GM23338 (cell line): ENCODE measurements at regions not wholly inside any gene's neighbourhood (a gene's known extent, or its start where the extent isn't known, plus 50 kb on each side); places are given as distances from the start of the nearest gene placed in this dataset.

Experiments used
- CREB1 ChIP-seq: fragments of 250-450 bp; sonication (Bioruptor Pico); IDR thresholded peaks from 2 replicates; pipeline ENCODE4 v1.5.0; 2020; ENCODE audit warnings: low read depth, mild to moderate bottlenecking, moderate library complexity
- POLR2AphosphoS5 ChIP-seq: IDR thresholded peaks from 2 replicates; pipeline ENCODE4 v1.6.1; 2016; ENCODE audit warnings: antibody characterized with exemption, low read depth
- STAT1 ChIP-seq: IDR thresholded peaks from one replicate; pipeline ENCODE4 v1.6.1; 2016; ENCODE audit warnings: antibody characterized with exemption; ENCODE audit not compliant: unreplicated experiment
- ZNF114 ChIP-seq: fragments of 250-450 bp; sonication (Bioruptor Pico); IDR thresholded peaks from 2 replicates; pipeline ENCODE4 v1.5.0; 2020; ENCODE audit warnings: mild to moderate bottlenecking, moderate library complexity
- ZNF331 ChIP-seq: fragments of 250-450 bp; sonication (Bioruptor Pico); IDR thresholded peaks from 2 replicates; pipeline ENCODE4 v1.5.0; 2020; ENCODE audit warnings: low read depth, mild to moderate bottlenecking, moderate library complexity
- TF ChIP-seq, protein P1 (sequence below): fragments of 250-450 bp; sonication (Bioruptor Pico); IDR thresholded peaks from 2 replicates; pipeline ENCODE4 v1.5.0; 2020; ENCODE audit warnings: mild to moderate bottlenecking, moderate library complexity
- TF ChIP-seq, protein P2 (sequence below): IDR thresholded peaks from one replicate; pipeline ENCODE4 v1.6.1; 2018; ENCODE audit warnings: antibody characterized with exemption; ENCODE audit not compliant: unreplicated experiment
- TF ChIP-seq, protein P3 (sequence below): IDR thresholded peaks from 2 replicates; pipeline ENCODE4 v1.6.1; 2016; ENCODE audit warnings: antibody characterized with exemption

- TF ChIP-seq, protein P1, sequence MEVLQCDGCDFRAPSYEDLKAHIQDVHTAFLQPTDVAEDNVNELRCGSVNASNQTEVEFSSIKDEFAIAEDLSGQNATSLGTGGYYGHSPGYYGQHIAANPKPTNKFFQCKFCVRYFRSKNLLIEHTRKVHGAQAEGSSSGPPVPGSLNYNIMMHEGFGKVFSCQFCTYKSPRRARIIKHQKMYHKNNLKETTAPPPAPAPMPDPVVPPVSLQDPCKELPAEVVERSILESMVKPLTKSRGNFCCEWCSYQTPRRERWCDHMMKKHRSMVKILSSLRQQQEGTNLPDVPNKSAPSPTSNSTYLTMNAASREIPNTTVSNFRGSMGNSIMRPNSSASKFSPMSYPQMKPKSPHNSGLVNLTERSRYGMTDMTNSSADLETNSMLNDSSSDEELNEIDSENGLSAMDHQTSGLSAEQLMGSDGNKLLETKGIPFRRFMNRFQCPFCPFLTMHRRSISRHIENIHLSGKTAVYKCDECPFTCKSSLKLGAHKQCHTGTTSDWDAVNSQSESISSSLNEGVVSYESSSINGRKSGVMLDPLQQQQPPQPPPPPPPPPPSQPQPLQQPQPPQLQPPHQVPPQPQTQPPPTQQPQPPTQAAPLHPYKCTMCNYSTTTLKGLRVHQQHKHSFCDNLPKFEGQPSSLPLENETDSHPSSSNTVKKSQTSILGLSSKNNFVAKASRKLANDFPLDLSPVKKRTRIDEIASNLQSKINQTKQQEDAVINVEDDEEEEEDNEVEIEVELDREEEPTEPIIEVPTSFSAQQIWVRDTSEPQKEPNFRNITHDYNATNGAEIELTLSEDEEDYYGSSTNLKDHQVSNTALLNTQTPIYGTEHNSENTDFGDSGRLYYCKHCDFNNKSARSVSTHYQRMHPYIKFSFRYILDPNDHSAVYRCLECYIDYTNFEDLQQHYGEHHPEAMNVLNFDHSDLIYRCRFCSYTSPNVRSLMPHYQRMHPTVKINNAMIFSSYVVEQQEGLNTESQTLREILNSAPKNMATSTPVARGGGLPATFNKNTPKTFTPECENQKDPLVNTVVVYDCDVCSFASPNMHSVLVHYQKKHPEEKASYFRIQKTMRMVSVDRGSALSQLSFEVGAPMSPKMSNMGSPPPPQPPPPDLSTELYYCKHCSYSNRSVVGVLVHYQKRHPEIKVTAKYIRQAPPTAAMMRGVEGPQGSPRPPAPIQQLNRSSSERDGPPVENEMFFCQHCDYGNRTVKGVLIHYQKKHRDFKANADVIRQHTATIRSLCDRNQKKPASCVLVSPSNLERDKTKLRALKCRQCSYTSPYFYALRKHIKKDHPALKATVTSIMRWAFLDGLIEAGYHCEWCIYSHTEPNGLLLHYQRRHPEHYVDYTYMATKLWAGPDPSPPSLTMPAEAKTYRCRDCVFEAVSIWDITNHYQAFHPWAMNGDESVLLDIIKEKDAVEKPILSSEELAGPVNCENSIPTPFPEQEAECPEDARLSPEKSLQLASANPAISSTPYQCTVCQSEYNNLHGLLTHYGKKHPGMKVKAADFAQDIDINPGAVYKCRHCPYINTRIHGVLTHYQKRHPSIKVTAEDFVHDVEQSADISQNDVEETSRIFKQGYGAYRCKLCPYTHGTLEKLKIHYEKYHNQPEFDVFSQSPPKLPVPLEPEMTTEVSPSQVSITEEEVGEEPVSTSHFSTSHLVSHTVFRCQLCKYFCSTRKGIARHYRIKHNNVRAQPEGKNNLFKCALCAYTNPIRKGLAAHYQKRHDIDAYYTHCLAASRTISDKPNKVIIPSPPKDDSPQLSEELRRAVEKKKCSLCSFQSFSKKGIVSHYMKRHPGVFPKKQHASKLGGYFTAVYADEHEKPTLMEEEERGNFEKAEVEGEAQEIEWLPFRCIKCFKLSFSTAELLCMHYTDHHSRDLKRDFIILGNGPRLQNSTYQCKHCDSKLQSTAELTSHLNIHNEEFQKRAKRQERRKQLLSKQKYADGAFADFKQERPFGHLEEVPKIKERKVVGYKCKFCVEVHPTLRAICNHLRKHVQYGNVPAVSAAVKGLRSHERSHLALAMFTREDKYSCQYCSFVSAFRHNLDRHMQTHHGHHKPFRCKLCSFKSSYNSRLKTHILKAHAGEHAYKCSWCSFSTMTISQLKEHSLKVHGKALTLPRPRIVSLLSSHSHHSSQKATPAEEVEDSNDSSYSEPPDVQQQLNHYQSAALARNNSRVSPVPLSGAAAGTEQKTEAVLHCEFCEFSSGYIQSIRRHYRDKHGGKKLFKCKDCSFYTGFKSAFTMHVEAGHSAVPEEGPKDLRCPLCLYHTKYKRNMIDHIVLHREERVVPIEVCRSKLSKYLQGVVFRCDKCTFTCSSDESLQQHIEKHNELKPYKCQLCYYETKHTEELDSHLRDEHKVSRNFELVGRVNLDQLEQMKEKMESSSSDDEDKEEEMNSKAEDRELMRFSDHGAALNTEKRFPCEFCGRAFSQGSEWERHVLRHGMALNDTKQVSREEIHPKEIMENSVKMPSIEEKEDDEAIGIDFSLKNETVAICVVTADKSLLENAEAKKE (CRISPR knock-in tag) = no peak
- TF ChIP-seq CREB1 (no peak), ZNF331 (no peak), STAT1 (no peak), ZNF114 (CRISPR knock-in tag) (no peak), POLR2AphosphoS5 (no peak)
- TF ChIP-seq, protein P2, sequence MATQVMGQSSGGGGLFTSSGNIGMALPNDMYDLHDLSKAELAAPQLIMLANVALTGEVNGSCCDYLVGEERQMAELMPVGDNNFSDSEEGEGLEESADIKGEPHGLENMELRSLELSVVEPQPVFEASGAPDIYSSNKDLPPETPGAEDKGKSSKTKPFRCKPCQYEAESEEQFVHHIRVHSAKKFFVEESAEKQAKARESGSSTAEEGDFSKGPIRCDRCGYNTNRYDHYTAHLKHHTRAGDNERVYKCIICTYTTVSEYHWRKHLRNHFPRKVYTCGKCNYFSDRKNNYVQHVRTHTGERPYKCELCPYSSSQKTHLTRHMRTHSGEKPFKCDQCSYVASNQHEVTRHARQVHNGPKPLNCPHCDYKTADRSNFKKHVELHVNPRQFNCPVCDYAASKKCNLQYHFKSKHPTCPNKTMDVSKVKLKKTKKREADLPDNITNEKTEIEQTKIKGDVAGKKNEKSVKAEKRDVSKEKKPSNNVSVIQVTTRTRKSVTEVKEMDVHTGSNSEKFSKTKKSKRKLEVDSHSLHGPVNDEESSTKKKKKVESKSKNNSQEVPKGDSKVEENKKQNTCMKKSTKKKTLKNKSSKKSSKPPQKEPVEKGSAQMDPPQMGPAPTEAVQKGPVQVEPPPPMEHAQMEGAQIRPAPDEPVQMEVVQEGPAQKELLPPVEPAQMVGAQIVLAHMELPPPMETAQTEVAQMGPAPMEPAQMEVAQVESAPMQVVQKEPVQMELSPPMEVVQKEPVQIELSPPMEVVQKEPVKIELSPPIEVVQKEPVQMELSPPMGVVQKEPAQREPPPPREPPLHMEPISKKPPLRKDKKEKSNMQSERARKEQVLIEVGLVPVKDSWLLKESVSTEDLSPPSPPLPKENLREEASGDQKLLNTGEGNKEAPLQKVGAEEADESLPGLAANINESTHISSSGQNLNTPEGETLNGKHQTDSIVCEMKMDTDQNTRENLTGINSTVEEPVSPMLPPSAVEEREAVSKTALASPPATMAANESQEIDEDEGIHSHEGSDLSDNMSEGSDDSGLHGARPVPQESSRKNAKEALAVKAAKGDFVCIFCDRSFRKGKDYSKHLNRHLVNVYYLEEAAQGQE = no peak
- TF ChIP-seq, protein P3, sequence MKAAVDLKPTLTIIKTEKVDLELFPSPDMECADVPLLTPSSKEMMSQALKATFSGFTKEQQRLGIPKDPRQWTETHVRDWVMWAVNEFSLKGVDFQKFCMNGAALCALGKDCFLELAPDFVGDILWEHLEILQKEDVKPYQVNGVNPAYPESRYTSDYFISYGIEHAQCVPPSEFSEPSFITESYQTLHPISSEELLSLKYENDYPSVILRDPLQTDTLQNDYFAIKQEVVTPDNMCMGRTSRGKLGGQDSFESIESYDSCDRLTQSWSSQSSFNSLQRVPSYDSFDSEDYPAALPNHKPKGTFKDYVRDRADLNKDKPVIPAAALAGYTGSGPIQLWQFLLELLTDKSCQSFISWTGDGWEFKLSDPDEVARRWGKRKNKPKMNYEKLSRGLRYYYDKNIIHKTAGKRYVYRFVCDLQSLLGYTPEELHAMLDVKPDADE = no peak
Observed at GRCh38 chr4:174116021-174116420, 167.4 kb downstream of the FBXO8 start (continued).
